NCI-H774 (cell line): ENCODE measurements at regions not wholly inside any gene's neighbourhood (a gene's known extent, or its start where the extent isn't known, plus 50 kb on each side); places are given as distances from the start of the nearest gene placed in this dataset.

Experiments used
- DNase-seq: peaks from one replicate; lab custom pipeline; 2025; lab: John Stamatoyannopoulos, UW

GRCh38 chrX:9317176-9317575, 147.7 kb upstream of the TBL1X start:
- DNase-seq = no peak

DNA sequence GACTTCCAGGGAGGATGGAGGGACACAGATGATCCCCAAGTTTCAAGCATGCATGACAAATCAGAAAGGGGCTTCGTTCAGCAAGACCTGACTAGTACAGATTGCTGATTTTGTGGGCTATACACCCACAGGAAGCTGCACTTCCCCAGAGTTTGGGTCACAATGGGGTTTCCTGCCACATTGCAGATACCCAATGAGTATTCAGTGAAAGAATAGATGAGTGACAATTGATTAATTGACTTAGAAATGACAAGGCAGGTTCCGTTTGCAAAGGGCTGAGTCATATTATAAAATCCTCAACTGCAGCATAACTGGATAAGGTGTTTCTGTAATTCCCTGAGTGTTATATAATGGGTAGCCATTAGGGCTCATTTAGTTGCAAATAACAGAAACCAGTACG, 146.6 kb upstream of the TBL1X start:
- no peak for DNase-seq

DNA sequence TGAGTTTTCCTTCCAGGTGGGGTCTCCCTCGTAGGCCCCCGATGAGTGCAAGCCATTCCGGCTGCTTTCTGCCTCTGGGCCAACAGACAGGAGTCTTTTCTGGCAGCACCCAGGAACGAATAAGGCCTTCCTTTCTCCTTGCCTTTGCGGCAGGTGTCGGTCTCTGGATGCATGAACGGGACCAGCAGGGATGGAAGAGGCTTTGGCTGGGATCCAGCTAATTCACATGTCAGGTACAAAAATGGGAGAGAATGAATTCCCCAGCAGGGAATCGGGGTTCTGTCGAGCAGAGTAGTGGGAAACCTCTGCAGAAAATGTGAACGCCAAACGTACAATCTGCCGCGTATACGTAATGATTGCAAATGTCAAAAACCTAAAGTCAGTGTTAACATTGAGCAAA, 146.1 kb upstream of the TBL1X start:
- DNase-seq = no peak

DNA sequence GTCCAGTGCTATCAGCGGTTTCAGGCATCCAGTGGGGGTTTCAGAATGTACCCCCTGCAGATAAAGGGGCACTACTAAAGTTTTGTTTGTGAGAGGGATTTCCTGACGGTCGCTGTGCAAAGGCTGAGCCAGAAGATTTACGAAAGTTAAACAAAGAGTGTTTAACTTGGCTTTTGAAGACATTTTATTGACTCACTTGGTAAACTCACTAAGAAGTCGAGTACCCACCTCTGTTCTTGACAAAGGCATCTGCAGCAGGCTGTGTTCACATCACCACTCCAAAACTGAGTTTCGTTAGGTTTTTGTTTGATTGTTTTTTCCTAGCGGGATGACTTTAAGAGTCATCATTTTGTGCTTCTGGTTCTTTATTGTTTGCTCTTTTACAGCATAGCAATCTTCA, 143.9 kb upstream of the TBL1X start:
- DNase-seq = no peak

GRCh38 chrX:9324676-9325075, 140.2 kb upstream of the TBL1X start:
- no peak for DNase-seq

DNA sequence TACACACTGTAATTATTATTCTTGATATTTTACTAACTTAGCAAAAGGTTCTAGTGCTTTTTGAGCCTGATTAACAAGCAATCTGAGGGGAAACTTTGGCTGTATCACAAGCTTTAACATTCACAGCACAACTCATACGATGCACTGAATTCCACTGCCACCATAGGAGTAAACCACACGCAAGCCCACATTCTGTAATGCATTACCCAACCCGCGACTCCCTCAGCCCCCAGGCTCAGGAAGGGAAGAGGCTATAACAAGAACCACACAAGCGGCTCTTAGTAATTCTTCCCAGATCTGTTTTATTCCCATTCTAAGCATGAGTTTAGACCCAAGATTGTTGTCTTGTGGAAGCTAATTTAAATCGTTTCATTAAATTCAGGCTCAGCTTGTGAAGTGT, 138.5 kb upstream of the TBL1X start:
- no peak for DNase-seq

- DNase-seq = no peak
Measured at GRCh38 chrX:9327086-9327746, 137.6 kb upstream of the TBL1X start.

GRCh38 chrX:9327747-9328145, 137.1 kb upstream of the TBL1X start:
- DNase-seq = no peak

GRCh38 chrX:9329056-9329455, 135.8 kb upstream of the TBL1X start:
- no peak for DNase-seq

DNA sequence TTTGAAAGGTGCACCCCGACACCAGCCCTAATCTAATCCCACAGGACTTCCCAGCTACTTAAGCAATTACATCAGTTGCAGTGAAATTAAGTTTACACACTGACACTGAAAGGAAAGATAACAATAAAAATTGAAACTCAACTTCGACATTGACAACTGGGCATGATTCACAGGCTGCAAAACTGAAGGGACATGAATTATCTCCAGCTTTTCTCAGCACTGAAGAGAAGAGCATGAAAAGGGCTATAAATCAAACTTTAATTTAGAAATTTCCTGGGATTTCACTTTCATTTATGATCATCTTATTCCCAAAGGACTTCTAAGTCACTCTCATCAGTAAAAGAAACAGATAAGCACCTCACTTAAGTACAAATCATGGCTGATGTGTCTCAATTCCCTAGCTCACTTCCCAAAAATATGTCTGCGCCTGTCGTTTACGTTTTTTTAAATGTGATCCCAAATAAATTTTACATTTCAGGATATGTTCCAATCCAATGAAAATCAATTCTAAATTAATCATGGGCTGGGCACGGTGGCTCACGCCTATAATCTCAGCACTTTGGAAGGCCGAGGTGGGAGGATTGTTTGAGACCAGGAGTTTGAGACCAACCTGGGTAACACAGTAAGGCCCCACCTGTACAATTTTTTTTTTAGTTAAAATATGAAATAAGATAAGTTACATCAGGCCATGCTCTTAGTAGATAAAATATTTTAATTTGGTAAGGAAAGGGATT, 134.4 kb upstream of the TBL1X start:
- no peak for DNase-seq

- no peak for DNase-seq
Measured at GRCh38 chrX:9333873-9334560, 130.8 kb upstream of the TBL1X start.

DNA sequence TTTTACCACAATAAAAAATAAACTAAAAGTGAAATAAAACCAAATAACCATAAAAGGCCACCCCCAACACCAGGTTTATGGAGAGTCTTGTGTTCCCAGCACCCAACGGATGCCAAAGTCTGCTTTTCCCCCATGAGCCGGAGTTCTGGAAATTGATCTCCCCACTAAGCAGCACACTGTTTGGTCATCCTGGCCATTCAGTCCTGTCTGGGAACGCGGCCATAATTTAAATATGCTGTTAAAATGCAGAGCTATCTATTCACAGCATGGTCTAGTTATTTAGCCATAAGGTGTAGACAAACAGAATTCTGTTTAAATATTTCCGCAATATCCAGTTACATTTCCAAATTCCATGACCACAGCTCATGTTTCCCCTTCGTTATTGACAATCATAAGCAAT, 129.6 kb upstream of the TBL1X start:
- DNase-seq = no peak

- DNase-seq = no peak
Measured at GRCh38 chrX:9336456-9336855, 128.4 kb upstream of the TBL1X start.

- DNase-seq = no peak
Measured at GRCh38 chrX:9337046-9337445, 127.8 kb upstream of the TBL1X start.

DNA sequence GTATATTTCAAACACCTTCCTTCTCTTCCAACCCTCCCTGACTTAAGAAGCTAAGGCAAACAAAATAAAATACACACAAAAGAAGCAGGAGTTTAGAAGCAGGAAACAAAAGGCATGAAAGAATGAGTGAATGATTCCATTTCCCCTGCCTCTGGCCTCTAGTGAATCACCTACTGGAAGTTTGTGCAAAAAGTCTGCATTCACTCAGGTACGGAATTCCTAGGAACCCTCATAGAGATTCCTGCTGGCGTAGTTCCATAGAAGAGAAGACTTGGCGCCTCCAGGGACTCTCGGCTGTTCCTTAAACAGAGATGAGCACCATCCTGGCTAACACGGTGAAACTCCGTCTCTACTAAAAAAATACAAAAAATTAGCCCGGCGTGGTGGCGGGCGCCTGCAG, 125.9 kb upstream of the TBL1X start:
- DNase-seq = no peak

DNA sequence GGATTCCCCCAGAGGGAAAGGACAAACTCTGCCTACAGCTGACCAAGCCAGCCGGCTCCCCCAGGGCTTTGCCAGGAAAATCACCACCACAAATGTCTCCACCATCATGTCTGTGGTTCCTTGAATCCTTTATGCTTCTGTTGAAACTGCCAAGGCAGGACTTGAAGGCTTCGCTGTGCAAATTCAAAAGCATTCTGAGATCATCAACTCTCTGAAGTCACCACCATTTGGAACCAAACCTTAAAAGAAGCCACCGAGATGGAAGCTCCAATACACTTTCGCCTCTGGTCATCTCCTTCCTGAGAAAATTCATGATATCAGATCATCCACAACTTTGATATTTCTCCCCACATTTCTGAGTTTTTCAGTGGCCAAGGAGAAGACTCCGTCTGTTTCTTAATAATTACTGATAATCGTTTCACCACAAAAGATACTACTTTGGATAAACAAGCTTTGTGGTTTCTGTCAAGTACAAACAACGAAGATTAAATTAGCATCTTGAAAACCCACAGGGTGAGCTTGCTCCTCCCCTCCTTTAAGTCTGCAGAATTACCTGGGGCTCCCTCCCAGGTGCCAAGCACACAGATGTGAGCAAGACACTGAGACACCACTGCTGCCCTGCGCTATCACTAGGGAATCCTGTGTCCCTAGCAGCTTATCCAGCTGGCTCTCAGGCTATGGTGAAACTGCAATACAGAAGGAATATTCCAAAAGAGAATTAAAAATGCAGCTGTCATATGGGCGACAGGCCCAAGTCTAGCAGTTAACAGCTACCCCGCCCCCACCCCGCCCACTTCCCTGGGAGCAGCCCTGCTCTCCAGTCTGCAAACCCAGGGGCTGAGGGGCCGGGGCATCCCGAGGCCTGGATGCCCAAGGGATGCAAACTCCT, 125.0 kb upstream of the TBL1X start:
- DNase-seq = no peak

- DNase-seq = no peak
Measured at GRCh38 chrX:9340598-9341290, 124.1 kb upstream of the TBL1X start.

- peak; percentile 42 for DNase-seq
Measured at GRCh38 chrX:9341291-9342201, 123.3 kb upstream of the TBL1X start.

DNA sequence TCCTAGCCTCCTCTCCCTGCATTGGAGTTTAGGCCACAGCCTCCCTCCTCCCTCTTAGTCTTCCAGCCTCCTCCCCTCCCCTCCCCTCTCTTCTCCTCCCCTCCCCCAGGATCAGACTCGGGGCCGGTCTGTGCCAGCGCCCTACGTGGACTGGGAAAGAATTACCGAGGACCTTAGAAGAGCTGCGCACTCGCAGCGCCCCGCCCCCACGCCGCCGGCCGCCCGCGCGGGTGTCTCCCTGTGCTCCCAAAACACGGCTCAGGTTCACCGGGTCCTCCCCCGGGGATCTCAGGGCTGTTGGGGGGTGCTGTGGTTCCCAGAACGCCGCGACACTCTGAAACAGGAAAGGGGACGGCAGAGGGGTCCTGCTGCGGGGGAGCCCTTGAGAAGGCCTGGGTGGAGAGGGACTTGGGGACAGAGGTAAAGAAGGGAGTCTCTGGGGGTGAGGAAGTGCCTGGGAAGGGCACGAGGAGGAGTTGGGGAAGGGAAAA, 122.3 kb upstream of the TBL1X start:
- DNase-seq = peak; percentile 75

DNA sequence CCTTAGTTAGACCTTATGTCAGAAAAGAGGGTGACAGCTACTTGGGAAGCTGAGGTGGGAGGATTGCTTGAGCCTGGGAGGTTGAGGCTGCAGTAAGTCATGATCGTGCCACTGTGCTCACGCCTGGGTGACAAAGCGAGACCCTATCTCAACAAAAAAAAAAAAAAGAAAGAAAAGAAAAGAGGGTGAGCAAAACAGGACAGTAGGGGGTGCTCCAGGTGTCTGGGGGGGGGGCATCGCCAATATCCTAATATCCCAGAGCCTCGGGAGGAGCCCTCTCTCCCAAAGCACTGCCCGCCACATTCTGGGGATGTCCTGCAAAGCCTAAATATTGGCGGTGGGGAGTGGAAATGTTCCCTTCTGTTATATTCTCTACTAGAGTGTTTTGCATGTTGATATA, 120.9 kb upstream of the TBL1X start:
- DNase-seq = no peak
